ENCODE measurements at regions not wholly inside any gene's neighbourhood (a gene's known extent, or its start where the extent isn't known, plus 50 kb on each side); places are given as distances from the start of the nearest gene placed in this dataset.

- TF ChIP-seq CTCF (IDR thresholded peaks at IDR 0.05; ENCODE audit: low read depth, low read length, missing input control) (no peak), HNF4G (IDR thresholded peaks at IDR 0.05) (no peak), HNF4A (conservative IDR thresholded peaks at IDR 0.05) (no peak), TAF1 (conservative IDR thresholded peaks at IDR 0.05) (no peak), GABPA (IDR thresholded peaks at IDR 0.05 in 1 of 2, conservative IDR thresholded peaks at IDR 0.05 in 1 of 2) (no peak)
Observed at GRCh38 chr13:56347014-56347413, 793.7 kb upstream of the PRR20A start (continued).

GRCh38 chr13:56349866-56350265 lies 790.9 kb upstream of the PRR20A start:
- no peaks in the 10 kb centered on the region for H3K4me1 ChIP-seq (ENCODE audit: control insufficient read depth in 4 of 4, insufficient read depth in 4 of 4, low read length in 3 of 4)
- no peak for DNase-seq (ENCODE audit: low spot score)
- TF ChIP-seq RXRA (IDR thresholded peaks at IDR 0.05) (no peak), CTCF (IDR thresholded peaks at IDR 0.05; ENCODE audit: low read depth, low read length, missing input control) (no peak), JUND (IDR thresholded peaks at IDR 0.05) (no peak), NR2F2 (IDR thresholded peaks at IDR 0.05) (no peak), HNF4G (IDR thresholded peaks at IDR 0.05) (no peak), TAF1 (conservative IDR thresholded peaks at IDR 0.05) (no peak), FOXA2 (IDR thresholded peaks at IDR 0.05) (no peak), FOXA1 (IDR thresholded peaks at IDR 0.05) (no peak), SP1 (IDR thresholded peaks at IDR 0.05) (no peak), ATF3 (IDR thresholded peaks at IDR 0.05) (no peak), ZBTB33 (IDR thresholded peaks at IDR 0.05) (no peak), MAX (IDR thresholded peaks at IDR 0.05) (no peak)
- no peaks in the 10 kb centered on the region for H3K27me3 ChIP-seq (ENCODE audit: control insufficient read depth in 4 of 4, insufficient read depth in 4 of 4, low read length in 3 of 4)
- no peak overlapping the region for H3K27ac ChIP-seq (ENCODE audit: low read depth in 1 of 2, low read length in 2 of 2)
- H3K4me3 ChIP-seq (ENCODE audit: low read depth in 1 of 3, low read length in 3 of 3) = no peak overlapping the region
- 77% methylated on average over 2 of the region's 2 CpGs for WGBS
- H3K9ac ChIP-seq (ENCODE audit: low read depth in 1 of 2, low read length in 2 of 2) = no peak overlapping the region
- no peaks in the 10 kb centered on the region for H3K9me3 ChIP-seq (ENCODE audit: control insufficient read depth in 4 of 4, low read length in 3 of 4)
- H3K36me3 ChIP-seq (ENCODE audit: control insufficient read depth in 4 of 4, insufficient read depth in 3 of 4, low read depth in 1 of 4, low read length in 3 of 4) = no peaks in the 10 kb centered on the region

- Histone ChIP-seq H3K27me3 (ENCODE audit: control insufficient read depth in 4 of 4, insufficient read depth in 4 of 4, low read length in 3 of 4) (no peaks in the 10 kb centered on the region), H3K27ac (ENCODE audit: low read depth in 1 of 2, low read length in 2 of 2) (no peak overlapping the region), H3K9me3 (ENCODE audit: control insufficient read depth in 4 of 4, low read length in 3 of 4) (no peaks in the 10 kb centered on the region), H3K36me3 (ENCODE audit: control insufficient read depth in 4 of 4, insufficient read depth in 3 of 4, low read depth in 1 of 4, low read length in 3 of 4) (no peaks in the 10 kb centered on the region), H3K4me3 (ENCODE audit: low read depth in 1 of 3, low read length in 3 of 3) (no peak overlapping the region), H3K4me1 (ENCODE audit: control insufficient read depth in 4 of 4, insufficient read depth in 4 of 4, low read length in 3 of 4) (no peaks in the 10 kb centered on the region), H3K9ac (ENCODE audit: low read depth in 1 of 2, low read length in 2 of 2) (no peak overlapping the region)
- DNase-seq (ENCODE audit: low spot score) = no peak
- 62% methylated on average over 3 of the region's 3 CpGs for WGBS
- TF ChIP-seq HNF4G (IDR thresholded peaks at IDR 0.05) (no peak), ATF3 (IDR thresholded peaks at IDR 0.05) (no peak), FOXA1 (IDR thresholded peaks at IDR 0.05) (no peak), MAX (IDR thresholded peaks at IDR 0.05) (no peak), REST (IDR thresholded peaks at IDR 0.05) (no peak), SP1 (IDR thresholded peaks at IDR 0.05) (no peak), FOXA2 (IDR thresholded peaks at IDR 0.05) (no peak), GABPA (IDR thresholded peaks at IDR 0.05 in 1 of 2, conservative IDR thresholded peaks at IDR 0.05 in 1 of 2) (no peak), RAD21 (IDR thresholded peaks at IDR 0.05) (no peak), YY1 (IDR thresholded peaks at IDR 0.05) (no peak), EGR1 (IDR thresholded peaks at IDR 0.05; ENCODE audit: low read depth in 2 of 2) (no peak), HNF4A (conservative IDR thresholded peaks at IDR 0.05) (no peak)
Observed at GRCh38 chr13:56351041-56351440, 789.7 kb upstream of the PRR20A start.
